WTC11 (cell line): ENCODE measurements at regions not wholly inside any gene's neighbourhood (a gene's known extent, or its start where the extent isn't known, plus 50 kb on each side); places are given as distances from the start of the nearest gene placed in this dataset.

Source experiments
- ATAC-seq: fragments of 200-7000 bp; cut with Tn5 transposase; 2 replicates; pipeline ENCODE4 v1.10.0; 2021; ENCODE audit warnings: mild to moderate bottlenecking, moderate library complexity
- CTCF ChIA-PET: fragments of 300-600 bp; sonication (Branson Sonifier 250); formaldehyde crosslinking; loops from one replicate; lab custom pipeline; 2021; ENCODE audit warnings: antibody characterized with exemption; lab: Charles Lee
- POLR2A ChIA-PET: fragments of 350-600 bp; sonication (Branson Sonifier 250); formaldehyde crosslinking; loops from one replicate; lab custom pipeline; 2021; ENCODE audit warnings: antibody characterized with exemption; lab: Charles Lee
- DNase-seq: peaks from one replicate; pipeline ENCODE4 v3.0.0; 2021; ENCODE audit warnings: low spot score
- H3K27ac Mint-ChIP-seq: 2 replicates; pipeline ENCODE4 v1.8.0; 2021; ENCODE audit warnings: mixed read lengths
- H3K27me3 Mint-ChIP-seq: 2 replicates; pipeline ENCODE4 v1.8.0; 2021; ENCODE audit warnings: low read depth, mild to moderate bottlenecking, moderate library complexity, mixed read lengths
- H3K36me3 Mint-ChIP-seq: 2 replicates; pipeline ENCODE4 v1.8.0; 2021; ENCODE audit warnings: mixed read lengths
- H3K4me1 Mint-ChIP-seq: 2 replicates; pipeline ENCODE4 v1.8.0; 2022; ENCODE audit warnings: mixed read lengths
- H3K4me3 Mint-ChIP-seq: 2 replicates; pipeline ENCODE4 v1.8.0; 2021; ENCODE audit warnings: mild to moderate bottlenecking, moderate library complexity, mixed read lengths
- H3K9me3 Mint-ChIP-seq: 2 replicates; pipeline ENCODE4 v1.8.0; 2021; ENCODE audit warnings: mixed read lengths
- ATF1 ChIP-seq: sonication (generic); formaldehyde crosslinking; IDR thresholded peaks from 2 replicates; pipeline ENCODE4 v1.8.1; 2023; ENCODE audit warnings: mild to moderate bottlenecking, moderate library complexity, missing genetic modification reagents
- CBFB ChIP-seq: sonication (generic); formaldehyde crosslinking; IDR thresholded peaks from 2 replicates; pipeline ENCODE4 v1.8.1; 2022; ENCODE audit warnings: mild to moderate bottlenecking, low read depth, missing genetic modification reagents
- ELF4 ChIP-seq: sonication (generic); formaldehyde crosslinking; IDR thresholded peaks from 2 replicates; pipeline ENCODE4 v1.8.1; 2022; ENCODE audit warnings: low read depth, mild to moderate bottlenecking, moderate library complexity, missing genetic modification reagents
- ETV6 ChIP-seq: sonication (generic); formaldehyde crosslinking; IDR thresholded peaks from 2 replicates; pipeline ENCODE4 v1.8.1; 2022; ENCODE audit warnings: mild to moderate bottlenecking, missing genetic modification reagents
- GABPB1 ChIP-seq: sonication (generic); formaldehyde crosslinking; IDR thresholded peaks from 2 replicates; pipeline ENCODE4 v1.8.1; 2023; ENCODE audit warnings: mild to moderate bottlenecking, missing genetic modification reagents
- NR2C2 ChIP-seq: sonication (generic); formaldehyde crosslinking; IDR thresholded peaks from 2 replicates; pipeline ENCODE4 v1.8.0; 2022; ENCODE audit warnings: mild to moderate bottlenecking, missing genetic modification reagents
- RORB ChIP-seq: fragments of 250-450 bp; sonication (Bioruptor Pico); IDR thresholded peaks from 2 replicates; pipeline ENCODE4 v1.9.0; 2021; ENCODE audit warnings: mild to moderate bottlenecking
- ZNF317 ChIP-seq: sonication (generic); formaldehyde crosslinking; IDR thresholded peaks from 2 replicates; pipeline ENCODE4 v1.8.1; 2023; ENCODE audit warnings: low read depth, mild to moderate bottlenecking, moderate library complexity, missing genetic modification reagents, borderline replicate concordance
- TF ChIP-seq, protein P1 (sequence below): sonication (generic); formaldehyde crosslinking; IDR thresholded peaks from 2 replicates; pipeline ENCODE4 v1.8.0; 2022; ENCODE audit warnings: mild to moderate bottlenecking, missing genetic modification reagents
- TF ChIP-seq, protein P2 (sequence below): sonication (generic); formaldehyde crosslinking; IDR thresholded peaks from 2 replicates; pipeline ENCODE4 v1.8.1; 2023; ENCODE audit warnings: mild to moderate bottlenecking, missing genetic modification reagents
- TF ChIP-seq, protein P3 (sequence below): fragments of 250-450 bp; sonication (Bioruptor Pico); conservative IDR thresholded peaks from 2 replicates; pipeline ENCODE4 v1.9.0; 2021; ENCODE audit warnings: mild to moderate bottlenecking
- TF ChIP-seq, protein P4 (sequence below): fragments of 250-450 bp; sonication (Bioruptor Pico); IDR thresholded peaks from 2 replicates; pipeline ENCODE4 v2.1.2; 2022; ENCODE audit warnings: mild to moderate bottlenecking, moderate library complexity
- TF ChIP-seq, protein P5 (sequence below): sonication (generic); formaldehyde crosslinking; IDR thresholded peaks from 2 replicates; pipeline ENCODE4 v1.8.0; 2023; ENCODE audit warnings: missing genetic modification reagents, mild to moderate bottlenecking, borderline replicate concordance
- TF ChIP-seq, protein P6 (sequence below): sonication (generic); formaldehyde crosslinking; IDR thresholded peaks from 2 replicates; pipeline ENCODE4 v1.8.0; 2023; ENCODE audit warnings: missing genetic modification reagents
- TF ChIP-seq, protein P7 (sequence below): sonication (generic); formaldehyde crosslinking; IDR thresholded peaks from 2 replicates; pipeline ENCODE4 v1.8.1; 2023; ENCODE audit warnings: mild to moderate bottlenecking, moderate library complexity, missing genetic modification reagents
- TF ChIP-seq, protein P8 (sequence below): fragments of 250-450 bp; sonication (Bioruptor Pico); IDR thresholded peaks from 2 replicates; pipeline ENCODE4 v1.9.0; 2021; ENCODE audit warnings: mild to moderate bottlenecking

DNA sequence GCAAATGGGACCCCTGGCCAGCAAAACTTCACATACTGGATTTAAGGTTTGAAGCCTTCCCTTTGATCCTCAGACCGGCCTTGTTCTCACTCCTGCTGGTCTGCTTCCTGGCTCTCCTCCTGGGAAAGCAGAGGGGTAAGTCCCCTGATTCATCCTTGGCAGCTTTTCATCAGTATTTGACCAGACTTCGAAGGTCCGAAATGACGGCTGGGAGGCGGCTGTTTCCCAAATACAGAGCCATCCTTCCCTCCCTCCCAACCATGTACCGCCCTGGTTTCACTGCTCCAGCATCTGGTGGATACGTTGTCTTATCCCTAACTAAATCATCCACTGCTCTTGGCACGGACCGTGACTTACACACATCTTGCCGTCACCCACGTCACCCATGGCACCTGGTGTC lies 265.5 kb downstream of the BCOR start:
- H3K9me3 Mint-ChIP-seq: no peaks in the 10 kb centered on the region

DNA sequence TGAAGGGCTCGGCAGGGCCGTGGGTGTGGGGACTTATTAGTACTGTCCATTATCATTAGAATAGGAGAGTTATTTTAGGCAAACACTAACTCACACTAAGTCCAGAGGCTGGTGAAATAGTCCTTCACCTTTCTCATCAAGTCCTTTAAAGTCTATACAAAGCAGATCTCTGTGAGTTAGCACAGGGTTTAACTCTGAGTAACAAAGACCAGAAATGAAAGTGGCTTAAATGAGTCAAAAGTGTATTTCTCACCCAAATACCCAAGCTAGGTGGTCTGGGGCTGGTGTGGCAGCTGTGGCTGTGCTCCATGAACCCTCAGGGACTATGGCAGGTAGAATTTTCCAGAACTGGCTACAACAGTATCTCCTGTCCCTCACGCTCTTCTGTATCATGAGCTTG lies 263.2 kb downstream of the BCOR start:
- Mint-ChIP-seq H3K27me3 (no peaks in the 10 kb centered on the region), H3K4me3 (no peak overlapping the region), H3K27ac (no peak overlapping the region), H3K4me1 (0 out of 2 replicates have a peak, but pooled peaks cover 1% of the 10 kb centered on the region), H3K9me3 (no peaks in the 10 kb centered on the region), H3K36me3 (no peaks in the 10 kb centered on the region)
- CTCF ChIA-PET: no interaction called here
- no peak for ATAC-seq
- TF ChIP-seq, protein P1, sequence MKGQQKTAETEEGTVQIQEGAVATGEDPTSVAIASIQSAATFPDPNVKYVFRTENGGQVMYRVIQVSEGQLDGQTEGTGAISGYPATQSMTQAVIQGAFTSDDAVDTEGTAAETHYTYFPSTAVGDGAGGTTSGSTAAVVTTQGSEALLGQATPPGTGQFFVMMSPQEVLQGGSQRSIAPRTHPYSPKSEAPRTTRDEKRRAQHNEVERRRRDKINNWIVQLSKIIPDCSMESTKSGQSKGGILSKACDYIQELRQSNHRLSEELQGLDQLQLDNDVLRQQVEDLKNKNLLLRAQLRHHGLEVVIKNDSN: no peak
- TF ChIP-seq, protein P2, sequence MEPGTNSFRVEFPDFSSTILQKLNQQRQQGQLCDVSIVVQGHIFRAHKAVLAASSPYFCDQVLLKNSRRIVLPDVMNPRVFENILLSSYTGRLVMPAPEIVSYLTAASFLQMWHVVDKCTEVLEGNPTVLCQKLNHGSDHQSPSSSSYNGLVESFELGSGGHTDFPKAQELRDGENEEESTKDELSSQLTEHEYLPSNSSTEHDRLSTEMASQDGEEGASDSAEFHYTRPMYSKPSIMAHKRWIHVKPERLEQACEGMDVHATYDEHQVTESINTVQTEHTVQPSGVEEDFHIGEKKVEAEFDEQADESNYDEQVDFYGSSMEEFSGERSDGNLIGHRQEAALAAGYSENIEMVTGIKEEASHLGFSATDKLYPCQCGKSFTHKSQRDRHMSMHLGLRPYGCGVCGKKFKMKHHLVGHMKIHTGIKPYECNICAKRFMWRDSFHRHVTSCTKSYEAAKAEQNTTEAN: no peak
- TF ChIP-seq ETV6 (CRISPR knock-in tag): no peak
- POLR2A ChIA-PET: interaction anchor here (0.7 kb wide), 1 partner anchor 18 kb away, joined by 3 read pairs; no protein-coding TSS in a partner anchor
- DNase-seq: no peak

More for the DNA sequence above, 265.5 kb downstream of the BCOR start:
- H3K4me1 Mint-ChIP-seq: no peaks in the 10 kb centered on the region
- no peak overlapping the region for H3K4me3 Mint-ChIP-seq
- no peak for ATAC-seq
- H3K27me3 Mint-ChIP-seq: no peaks in the 10 kb centered on the region
- CTCF ChIA-PET: no interaction called here
- POLR2A ChIA-PET: no interaction called here
- H3K27ac Mint-ChIP-seq: no peak overlapping the region
- H3K36me3 Mint-ChIP-seq: no peaks in the 10 kb centered on the region
- TF ChIP-seq ELF4 (no peak), NR2C2 (CRISPR knock-in tag) (no peak), GABPB1 (CRISPR knock-in tag) (no peak), ATF1 (no peak), ZNF317 (CRISPR knock-in tag) (no peak), ETV6 (CRISPR knock-in tag) (no peak), RORB (CRISPR knock-in tag) (no peak), CBFB (CRISPR knock-in tag) (no peak)
- TF ChIP-seq, protein P3, sequence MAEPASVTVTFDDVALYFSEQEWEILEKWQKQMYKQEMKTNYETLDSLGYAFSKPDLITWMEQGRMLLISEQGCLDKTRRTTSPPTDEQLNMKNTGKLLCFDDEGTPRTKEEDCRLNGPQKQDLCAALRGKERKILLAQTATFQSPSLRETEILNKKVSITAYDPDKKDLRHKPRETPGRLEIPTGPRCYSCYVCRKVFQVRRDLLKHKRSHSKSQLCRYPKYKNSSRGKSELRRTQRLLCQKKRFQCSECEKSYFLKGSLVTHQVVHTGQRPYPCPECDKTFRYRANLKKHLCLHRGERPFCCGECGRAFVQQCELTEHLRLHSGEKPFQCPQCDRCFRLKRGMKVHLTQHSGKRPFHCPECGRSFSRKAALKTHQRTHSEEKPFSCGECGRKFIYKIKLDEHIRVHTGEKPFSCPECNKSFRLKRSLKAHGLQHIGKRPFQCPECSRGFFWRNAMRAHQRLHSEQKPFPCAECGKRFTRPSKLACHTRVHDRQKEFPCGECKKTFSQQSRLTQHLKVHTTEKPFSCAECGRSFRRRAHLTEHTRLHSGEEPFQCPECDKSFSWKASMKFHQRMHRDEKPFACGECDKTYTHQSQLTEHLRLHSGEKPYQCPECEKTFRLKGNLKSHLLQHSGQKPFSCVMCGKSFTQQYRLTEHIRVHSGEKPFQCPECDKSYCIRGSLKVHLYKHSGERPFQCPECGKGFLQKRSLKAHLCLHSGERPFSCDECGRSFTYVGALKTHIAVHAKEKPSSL (CRISPR knock-in tag): no peak
- TF ChIP-seq, protein P4, sequence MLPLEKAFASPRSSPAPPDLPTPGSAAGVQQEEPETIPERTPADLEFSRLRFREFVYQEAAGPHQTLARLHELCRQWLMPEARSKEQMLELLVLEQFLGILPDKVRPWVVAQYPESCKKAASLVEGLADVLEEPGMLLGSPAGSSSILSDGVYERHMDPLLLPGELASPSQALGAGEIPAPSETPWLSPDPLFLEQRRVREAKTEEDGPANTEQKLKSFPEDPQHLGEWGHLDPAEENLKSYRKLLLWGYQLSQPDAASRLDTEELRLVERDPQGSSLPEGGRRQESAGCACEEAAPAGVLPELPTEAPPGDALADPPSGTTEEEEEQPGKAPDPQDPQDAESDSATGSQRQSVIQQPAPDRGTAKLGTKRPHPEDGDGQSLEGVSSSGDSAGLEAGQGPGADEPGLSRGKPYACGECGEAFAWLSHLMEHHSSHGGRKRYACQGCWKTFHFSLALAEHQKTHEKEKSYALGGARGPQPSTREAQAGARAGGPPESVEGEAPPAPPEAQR: no peak
- TF ChIP-seq, protein P5, sequence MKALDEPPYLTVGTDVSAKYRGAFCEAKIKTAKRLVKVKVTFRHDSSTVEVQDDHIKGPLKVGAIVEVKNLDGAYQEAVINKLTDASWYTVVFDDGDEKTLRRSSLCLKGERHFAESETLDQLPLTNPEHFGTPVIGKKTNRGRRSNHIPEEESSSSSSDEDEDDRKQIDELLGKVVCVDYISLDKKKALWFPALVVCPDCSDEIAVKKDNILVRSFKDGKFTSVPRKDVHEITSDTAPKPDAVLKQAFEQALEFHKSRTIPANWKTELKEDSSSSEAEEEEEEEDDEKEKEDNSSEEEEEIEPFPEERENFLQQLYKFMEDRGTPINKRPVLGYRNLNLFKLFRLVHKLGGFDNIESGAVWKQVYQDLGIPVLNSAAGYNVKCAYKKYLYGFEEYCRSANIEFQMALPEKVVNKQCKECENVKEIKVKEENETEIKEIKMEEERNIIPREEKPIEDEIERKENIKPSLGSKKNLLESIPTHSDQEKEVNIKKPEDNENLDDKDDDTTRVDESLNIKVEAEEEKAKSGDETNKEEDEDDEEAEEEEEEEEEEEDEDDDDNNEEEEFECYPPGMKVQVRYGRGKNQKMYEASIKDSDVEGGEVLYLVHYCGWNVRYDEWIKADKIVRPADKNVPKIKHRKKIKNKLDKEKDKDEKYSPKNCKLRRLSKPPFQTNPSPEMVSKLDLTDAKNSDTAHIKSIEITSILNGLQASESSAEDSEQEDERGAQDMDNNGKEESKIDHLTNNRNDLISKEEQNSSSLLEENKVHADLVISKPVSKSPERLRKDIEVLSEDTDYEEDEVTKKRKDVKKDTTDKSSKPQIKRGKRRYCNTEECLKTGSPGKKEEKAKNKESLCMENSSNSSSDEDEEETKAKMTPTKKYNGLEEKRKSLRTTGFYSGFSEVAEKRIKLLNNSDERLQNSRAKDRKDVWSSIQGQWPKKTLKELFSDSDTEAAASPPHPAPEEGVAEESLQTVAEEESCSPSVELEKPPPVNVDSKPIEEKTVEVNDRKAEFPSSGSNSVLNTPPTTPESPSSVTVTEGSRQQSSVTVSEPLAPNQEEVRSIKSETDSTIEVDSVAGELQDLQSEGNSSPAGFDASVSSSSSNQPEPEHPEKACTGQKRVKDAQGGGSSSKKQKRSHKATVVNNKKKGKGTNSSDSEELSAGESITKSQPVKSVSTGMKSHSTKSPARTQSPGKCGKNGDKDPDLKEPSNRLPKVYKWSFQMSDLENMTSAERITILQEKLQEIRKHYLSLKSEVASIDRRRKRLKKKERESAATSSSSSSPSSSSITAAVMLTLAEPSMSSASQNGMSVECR: no peak
- TF ChIP-seq, protein P6, sequence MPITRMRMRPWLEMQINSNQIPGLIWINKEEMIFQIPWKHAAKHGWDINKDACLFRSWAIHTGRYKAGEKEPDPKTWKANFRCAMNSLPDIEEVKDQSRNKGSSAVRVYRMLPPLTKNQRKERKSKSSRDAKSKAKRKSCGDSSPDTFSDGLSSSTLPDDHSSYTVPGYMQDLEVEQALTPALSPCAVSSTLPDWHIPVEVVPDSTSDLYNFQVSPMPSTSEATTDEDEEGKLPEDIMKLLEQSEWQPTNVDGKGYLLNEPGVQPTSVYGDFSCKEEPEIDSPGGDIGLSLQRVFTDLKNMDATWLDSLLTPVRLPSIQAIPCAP (CRISPR knock-in tag): no peak
- TF ChIP-seq, protein P7, sequence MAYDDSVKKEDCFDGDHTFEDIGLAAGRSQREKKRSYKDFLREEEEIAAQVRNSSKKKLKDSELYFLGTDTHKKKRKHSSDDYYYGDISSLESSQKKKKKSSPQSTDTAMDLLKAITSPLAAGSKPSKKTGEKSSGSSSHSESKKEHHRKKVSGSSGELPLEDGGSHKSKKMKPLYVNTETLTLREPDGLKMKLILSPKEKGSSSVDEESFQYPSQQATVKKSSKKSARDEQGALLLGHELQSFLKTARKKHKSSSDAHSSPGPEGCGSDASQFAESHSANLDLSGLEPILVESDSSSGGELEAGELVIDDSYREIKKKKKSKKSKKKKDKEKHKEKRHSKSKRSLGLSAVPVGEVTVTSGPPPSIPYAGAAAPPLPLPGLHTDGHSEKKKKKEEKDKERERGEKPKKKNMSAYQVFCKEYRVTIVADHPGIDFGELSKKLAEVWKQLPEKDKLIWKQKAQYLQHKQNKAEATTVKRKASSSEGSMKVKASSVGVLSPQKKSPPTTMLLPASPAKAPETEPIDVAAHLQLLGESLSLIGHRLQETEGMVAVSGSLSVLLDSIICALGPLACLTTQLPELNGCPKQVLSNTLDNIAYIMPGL (CRISPR knock-in tag): no peak
- TF ChIP-seq, protein P8, sequence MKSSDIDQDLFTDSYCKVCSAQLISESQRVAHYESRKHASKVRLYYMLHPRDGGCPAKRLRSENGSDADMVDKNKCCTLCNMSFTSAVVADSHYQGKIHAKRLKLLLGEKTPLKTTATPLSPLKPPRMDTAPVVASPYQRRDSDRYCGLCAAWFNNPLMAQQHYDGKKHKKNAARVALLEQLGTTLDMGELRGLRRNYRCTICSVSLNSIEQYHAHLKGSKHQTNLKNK (CRISPR knock-in tag): no peak
- no peak for DNase-seq
